HG02885 (cell line): ENCODE measurements at regions not wholly inside any gene's neighbourhood (a gene's known extent, or its start where the extent isn't known, plus 50 kb on each side); places are given as distances from the start of the nearest gene placed in this dataset.
"Not testable (repeated sequence)": the region's sequence is repeated elsewhere in the genome, so short reads cannot be mapped to it uniquely, and the experiment has no call there.

Experiments
- ATAC-seq: cut with Tn5 transposase; IDR thresholded peaks from one replicate; pipeline ENCODE4 v1.9.1; 2021; ENCODE audit warnings: mild to moderate bottlenecking; ENCODE audit not compliant: unreplicated experiment, poor library complexity

- ATAC-seq, result no peak
Observed at GRCh38 chr11:112663947-112664634, 297.1 kb upstream of the NCAM1 start.

GRCh38 chr11:112665291-112665690 is 295.9 kb upstream of the NCAM1 start:
- no peak for ATAC-seq

DNA sequence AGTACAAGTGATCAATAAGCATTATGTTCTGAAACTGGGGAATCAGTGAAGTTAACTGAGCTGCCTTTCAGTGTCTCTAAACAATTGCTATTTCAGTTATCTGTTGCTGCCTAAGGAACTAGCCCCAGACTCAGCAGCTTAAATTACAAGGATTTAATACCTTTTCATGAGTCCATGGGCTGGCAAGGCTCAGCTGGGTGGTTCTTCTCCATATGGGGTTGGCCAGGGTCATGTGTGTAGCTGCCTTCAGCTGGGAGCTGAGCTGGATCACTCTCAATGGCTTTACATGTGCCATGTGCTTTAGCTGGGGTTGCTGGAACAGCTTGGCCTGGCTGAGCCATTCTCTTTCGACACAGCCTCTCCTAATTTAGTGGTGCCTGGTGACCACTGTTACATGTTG is 295.0 kb upstream of the NCAM1 start:
- ATAC-seq, result no peak

GRCh38 chr11:112670806-112671570 is 290.2 kb upstream of the NCAM1 start:
- no peak for ATAC-seq

GRCh38 chr11:112673401-112673800 is 287.8 kb upstream of the NCAM1 start:
- ATAC-seq, result not testable (repeated sequence)

- ATAC-seq, result no peak
Observed at GRCh38 chr11:112685111-112685510, 276.1 kb upstream of the NCAM1 start.

DNA sequence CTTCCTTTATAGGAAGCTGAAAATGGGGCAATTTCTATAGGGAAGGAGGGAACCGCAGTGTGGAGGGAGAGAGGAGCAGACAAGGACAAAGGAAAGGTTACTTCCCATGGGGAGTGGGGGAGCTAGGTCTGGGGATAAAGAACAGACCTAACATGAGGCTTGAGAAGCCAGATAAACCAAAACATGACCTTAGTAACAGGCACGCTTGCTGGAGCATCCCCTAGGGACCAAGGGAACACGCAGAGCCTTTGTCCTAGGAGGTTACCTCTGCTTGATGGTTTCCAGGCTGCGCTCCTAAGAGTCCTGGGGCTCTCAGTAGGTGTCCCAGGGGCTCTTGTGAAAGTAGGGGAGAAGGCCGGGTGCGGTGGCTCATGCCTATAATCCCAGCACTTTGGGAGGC is 271.4 kb upstream of the NCAM1 start:
- no peak for ATAC-seq

- no peak for ATAC-seq
Observed at GRCh38 chr11:112693781-112694180, 267.4 kb upstream of the NCAM1 start.

DNA sequence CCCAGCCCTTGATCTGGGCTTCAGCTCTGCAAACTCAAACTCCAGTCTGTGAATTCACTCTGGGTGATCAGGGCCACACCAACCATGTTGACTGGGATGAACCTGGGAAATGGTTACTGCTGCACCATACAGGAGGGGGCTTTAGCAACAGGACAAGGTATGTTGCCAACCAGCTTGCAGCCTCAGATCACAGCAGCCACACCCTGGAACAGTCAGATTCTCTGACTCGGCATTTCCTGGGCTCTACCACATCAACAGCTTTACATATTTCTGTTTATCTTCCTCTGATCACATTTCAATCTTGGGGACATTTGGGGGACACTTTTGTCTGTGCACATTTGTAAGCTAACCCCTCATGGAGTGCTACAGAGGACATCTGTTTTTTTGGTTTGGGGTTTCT is 267.0 kb upstream of the NCAM1 start:
- ATAC-seq, result no peak

DNA sequence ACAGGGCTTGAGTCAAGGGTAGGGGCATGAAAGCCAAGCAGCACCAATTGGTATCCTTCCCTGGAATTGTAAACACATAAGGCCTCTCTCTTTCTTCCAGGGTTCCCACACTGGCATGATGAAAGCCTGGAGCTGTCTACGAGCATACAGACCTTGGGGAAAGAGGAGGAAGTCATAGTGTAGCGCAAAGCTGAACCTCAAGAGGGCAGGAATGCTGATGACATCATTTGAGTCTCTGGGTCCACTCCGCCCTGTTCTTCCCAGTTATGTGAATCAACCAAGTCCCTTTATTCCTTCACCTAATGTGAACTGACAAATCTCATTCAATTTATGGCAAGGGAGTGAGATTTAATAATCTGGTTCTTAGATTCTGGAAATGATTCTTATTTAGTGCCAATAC is 266.4 kb upstream of the NCAM1 start:
- ATAC-seq, result no peak

- ATAC-seq, result no peak
Observed at GRCh38 chr11:112697391-112698178, 263.6 kb upstream of the NCAM1 start.

DNA sequence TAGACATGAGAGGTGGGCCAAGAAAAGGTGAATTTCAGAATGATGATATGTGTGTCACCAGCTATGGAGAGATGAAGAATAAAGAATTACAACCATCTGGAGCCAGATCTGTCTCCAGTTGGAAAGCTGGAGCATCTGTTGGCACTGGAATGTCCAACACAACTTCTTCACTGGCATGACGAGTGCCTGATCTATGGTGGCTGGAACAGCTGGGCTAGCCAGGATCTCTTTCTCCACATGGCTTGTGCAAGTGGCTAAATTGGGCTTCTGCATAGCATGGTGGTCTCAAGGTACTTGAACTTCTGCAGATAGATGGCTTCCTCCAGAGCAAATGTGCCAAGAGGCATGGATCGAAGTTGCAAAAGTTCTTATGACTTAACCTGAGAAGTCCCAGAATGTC is 256.1 kb upstream of the NCAM1 start:
- no peak for ATAC-seq

DNA sequence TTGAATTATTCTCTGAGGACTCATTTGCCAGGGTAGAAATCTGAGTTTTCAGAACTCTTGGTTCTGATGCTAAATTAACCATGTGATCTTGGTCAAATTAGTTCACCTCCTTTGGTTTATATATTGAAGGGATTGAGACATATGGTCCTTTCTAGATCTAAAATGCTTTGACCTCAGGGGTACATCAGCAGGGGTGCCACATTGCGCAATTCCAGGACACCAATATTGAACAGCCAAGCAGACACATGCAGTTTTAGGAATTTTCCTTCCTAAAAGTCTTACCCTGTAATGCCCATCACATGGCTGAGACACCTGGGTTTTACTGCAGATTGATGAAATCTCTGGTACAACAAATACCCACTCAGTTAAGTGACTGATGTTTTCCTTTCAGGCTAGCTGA is 254.4 kb upstream of the NCAM1 start:
- ATAC-seq, result no peak

- not testable (repeated sequence) for ATAC-seq
Observed at GRCh38 chr11:112714340-112714739, 246.9 kb upstream of the NCAM1 start.

- no peak for ATAC-seq
Observed at GRCh38 chr11:112715056-112715455, 246.2 kb upstream of the NCAM1 start.

DNA sequence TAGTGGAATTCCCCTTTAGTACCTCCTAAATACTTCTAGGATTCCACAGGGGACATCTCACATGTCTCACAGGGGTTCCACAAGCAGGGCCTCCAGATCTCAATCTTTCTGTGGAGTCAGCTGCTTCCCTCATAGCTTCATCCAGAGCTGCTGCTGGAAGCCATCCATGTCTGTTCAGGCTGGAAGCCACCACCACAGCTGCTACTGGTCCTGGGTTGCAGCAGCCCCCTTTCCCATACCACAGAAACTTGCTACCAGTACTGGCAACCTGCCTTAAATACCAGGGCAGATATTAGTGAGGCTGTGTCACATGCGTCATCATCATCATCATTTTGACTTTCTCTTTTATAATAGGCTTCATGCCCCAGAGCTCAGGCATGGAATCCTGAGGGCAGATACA is 242.7 kb upstream of the NCAM1 start:
- no peak for ATAC-seq

DNA sequence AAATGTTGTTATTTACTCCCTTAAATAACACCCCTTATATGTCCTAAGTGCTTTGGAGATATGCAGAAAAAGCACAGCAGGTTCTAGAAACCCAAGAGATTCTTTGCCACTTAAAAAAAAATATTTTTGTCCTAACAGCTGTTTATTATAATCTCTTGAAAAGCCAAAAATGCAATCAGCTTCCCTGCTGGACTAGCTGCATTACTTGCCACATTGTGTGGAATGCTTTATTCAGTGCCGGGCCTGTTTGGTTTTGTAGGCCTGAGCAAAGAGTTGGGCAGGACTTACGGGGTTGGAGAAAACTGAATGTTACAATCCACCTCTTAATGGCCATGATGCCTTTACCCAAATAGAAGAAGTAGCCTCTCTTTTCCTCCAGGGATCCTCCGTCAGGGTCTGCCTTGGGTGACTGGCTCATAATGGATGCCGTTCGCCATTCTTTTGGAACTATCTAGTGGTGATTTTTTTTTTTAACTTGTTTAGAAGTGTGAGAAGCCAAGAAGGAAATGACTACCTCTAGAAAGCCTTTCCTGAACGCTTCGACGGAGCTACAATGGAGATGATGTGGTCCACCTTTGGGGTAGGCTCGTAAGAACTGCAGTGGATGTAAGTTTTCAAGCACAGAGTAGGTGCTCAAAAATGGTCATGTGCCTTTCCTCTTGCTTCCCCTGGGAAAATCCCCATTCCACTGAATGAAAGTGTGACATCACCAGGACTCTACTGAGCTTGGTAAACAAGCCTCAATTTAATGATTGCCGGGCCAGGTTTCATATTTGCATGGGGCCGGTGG is 241.3 kb upstream of the NCAM1 start:
- no peak for ATAC-seq

GRCh38 chr11:112722148-112722547 is 239.1 kb upstream of the NCAM1 start:
- ATAC-seq, result no peak

GRCh38 chr11:112722876-112723275 is 238.3 kb upstream of the NCAM1 start:
- ATAC-seq, result no peak

DNA sequence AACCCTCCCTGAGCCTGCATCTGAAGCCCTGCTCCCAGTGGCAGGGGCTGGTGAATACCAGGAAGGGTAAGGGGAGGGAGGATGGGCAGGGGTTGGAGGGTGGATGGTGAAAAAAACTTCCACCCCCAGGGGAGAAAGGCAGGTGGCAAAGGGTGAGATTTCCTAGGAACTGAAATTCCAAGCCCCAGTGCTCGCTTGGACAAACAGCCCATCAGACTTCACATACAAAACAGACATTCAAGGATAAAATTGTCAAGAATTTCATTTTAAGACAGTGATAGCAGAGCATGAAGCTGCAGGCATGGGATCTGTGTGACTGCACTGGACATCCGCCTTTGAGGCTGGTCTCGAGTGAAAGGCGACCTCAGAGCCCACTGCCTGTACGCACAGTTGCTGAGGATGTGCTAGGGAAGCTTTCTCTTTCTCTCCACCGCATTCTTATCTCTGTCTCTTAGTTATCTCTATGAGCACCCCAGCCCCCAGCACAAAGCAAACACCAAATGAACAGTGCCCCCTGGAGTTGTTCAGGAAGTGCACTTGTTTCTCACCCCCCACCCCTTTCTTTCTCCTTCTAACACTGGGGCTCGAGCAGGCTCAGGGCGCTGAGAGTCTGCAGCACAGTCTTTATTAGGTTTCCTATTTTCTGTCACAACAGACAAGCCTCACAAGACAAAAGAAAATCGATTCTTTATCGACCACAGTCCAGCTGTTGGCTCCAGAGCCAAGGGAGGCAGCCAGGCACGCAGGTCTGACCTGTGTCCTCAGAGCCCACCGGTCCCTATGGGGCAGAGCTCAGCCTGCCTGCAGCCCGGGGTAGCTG is 237.3 kb upstream of the NCAM1 start:
- no peak for ATAC-seq
